Keratinocyte (primary cell): ENCODE measurements at regions not wholly inside any gene's neighbourhood (a gene's known extent, or its start where the extent isn't known, plus 50 kb on each side); places are given as distances from the start of the nearest gene placed in this dataset.
"Not testable (repeated sequence)": the region's sequence is repeated elsewhere in the genome, so short reads cannot be mapped to it uniquely, and the experiment has no call there.

ENCODE experiments used
- DNase-seq: peaks from one replicate; pipeline ENCODE4 v3.0.0-alpha.2; 2011; ENCODE audit warnings: low read depth, missing footprints, low spot score
- FAIRE-seq: peaks from 2 replicates; lab custom pipeline; 2011; peaks lifted over from hg19 to GRCh38; lab: Jason Lieb, UNC
- H2AFZ ChIP-seq: 2 replicates; pipeline ENCODE4 v1.6.0; 2012; ENCODE audit warnings: low read length, control low read depth, inconsistent platforms; ENCODE audit not compliant: control insufficient read depth
- H3K27ac ChIP-seq: 2 replicates; pipeline ENCODE4 v1.5.1; 2011; ENCODE audit warnings: low read length; ENCODE audit not compliant: control insufficient read depth, insufficient read depth
- H3K27me3 ChIP-seq: 3 replicates; pipeline ENCODE4 v1.6.0; 2011; ENCODE audit warnings: low read length; ENCODE audit not compliant: control insufficient read depth, insufficient read depth; ENCODE audit errors: extremely low read depth
- H3K36me3 ChIP-seq, 2 experiments: 2 replicates in 1 of 2; 3 replicates in 1 of 2; pipeline ENCODE4 v1.5.1; 2011; ENCODE audit warnings: low read length in 2 of 2, mild to moderate bottlenecking in 1 of 2; ENCODE audit not compliant: control insufficient read depth in 2 of 2, insufficient read depth in 2 of 2; ENCODE audit errors: extremely low read depth in 1 of 2
- H3K4me1 ChIP-seq: 3 replicates; pipeline ENCODE4 v1.5.1; 2011; ENCODE audit warnings: low read length; ENCODE audit not compliant: control insufficient read depth, insufficient read depth; ENCODE audit errors: extremely low read depth
- H3K4me2 ChIP-seq: 3 replicates; pipeline ENCODE4 v1.6.0; 2011; ENCODE audit warnings: low read depth, low read length; ENCODE audit not compliant: control insufficient read depth, insufficient read depth; ENCODE audit errors: extremely low read depth
- H3K4me3 ChIP-seq, 3 experiments: fragments of 200-600 bp in 1 of 3; sonication (generic) in 1 of 3; 2 replicates in 2 of 3; 3 replicates in 1 of 3; pipeline ENCODE4 v1.5.1; 2011 to 2016; ENCODE audit warnings: low read length in 3 of 3, mild to moderate bottlenecking in 3 of 3, control low read depth in 2 of 3, inconsistent platforms in 1 of 3, low read depth in 1 of 3, mixed read lengths in 1 of 3, mixed run types in 1 of 3, moderate library complexity in 1 of 3; ENCODE audit not compliant: control insufficient read depth in 2 of 3, insufficient read depth in 2 of 3; ENCODE audit errors: extremely low read depth in 1 of 3
- H3K79me2 ChIP-seq: 2 replicates; pipeline ENCODE4 v1.6.0; 2012; ENCODE audit warnings: low read length; ENCODE audit not compliant: control insufficient read depth, insufficient read depth
- H3K9ac ChIP-seq: 3 replicates; pipeline ENCODE4 v1.6.0; 2011; ENCODE audit warnings: low read length; ENCODE audit not compliant: control insufficient read depth, insufficient read depth; ENCODE audit errors: extremely low read depth
- H3K9me1 ChIP-seq: 3 replicates; pipeline ENCODE4 v1.6.0; 2011; ENCODE audit warnings: low read length; ENCODE audit not compliant: control insufficient read depth, insufficient read depth; ENCODE audit errors: extremely low read depth
- H3K9me3 ChIP-seq: 2 replicates; pipeline ENCODE4 v1.5.1; 2012; ENCODE audit warnings: low read depth, low read length; ENCODE audit not compliant: control insufficient read depth
- H4K20me1 ChIP-seq: 3 replicates; pipeline ENCODE4 v1.6.0; 2011; ENCODE audit warnings: low read length; ENCODE audit not compliant: control insufficient read depth, insufficient read depth; ENCODE audit errors: extremely low read depth
- EZH2 ChIP-seq: IDR thresholded peaks from one replicate; pipeline ENCODE4 v1.6.1; 2012; ENCODE audit warnings: inconsistent platforms, mild to moderate bottlenecking, low read length, moderate library complexity
- dilution Hi-C: fragments of 300-500 bp; cut with MboI; formaldehyde crosslinking; loops from one replicate; pipeline ENCODE4 v1.7.0; 2020; ENCODE audit warnings: low sequenced_read_pairs; ENCODE audit not compliant: extremely low pct_ligation_motif_present
- TF ChIP-seq, protein P1 (sequence below), 3 experiments: IDR thresholded peaks in 1 of 3; conservative IDR thresholded peaks in 1 of 3; optimal IDR thresholded peaks in 1 of 3; 2 replicates in 2 of 3; 3 replicates in 1 of 3; pipeline versions ENCODE3 to v1.5.1; 2011; ENCODE audit warnings: low read length in 3 of 3, mild to moderate bottlenecking in 3 of 3, moderate library complexity in 2 of 3, control low read depth in 1 of 3, inconsistent platforms in 1 of 3; ENCODE audit not compliant: insufficient read depth in 2 of 3; ENCODE audit errors: extremely low read depth in 1 of 3

DNA sequence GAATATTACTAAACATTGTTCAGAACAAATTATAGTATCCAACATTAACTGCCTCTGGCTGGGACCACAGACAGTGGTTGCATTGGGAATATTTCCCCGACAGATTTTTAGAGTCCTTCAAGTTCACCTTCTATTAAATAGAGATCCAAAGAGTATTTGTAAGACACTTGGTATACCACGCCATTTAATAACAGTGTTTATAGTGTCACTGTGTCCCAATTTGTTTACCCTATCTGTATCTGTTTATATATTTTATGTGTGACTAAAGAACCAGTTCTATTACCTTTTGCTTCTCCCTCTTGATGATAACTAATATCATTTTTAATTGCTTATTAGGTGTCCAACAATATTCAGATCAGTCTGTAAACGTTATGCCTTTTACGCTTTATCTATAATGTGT, 191.3 kb upstream of the IRX5 start:
- H3K4me1 ChIP-seq = no peaks in the 10 kb centered on the region
- H3K36me3 ChIP-seq = no peaks in the 10 kb centered on the region
- DNase-seq (no peak), FAIRE-seq (no peak)
- H4K20me1 ChIP-seq = no peaks in the 10 kb centered on the region
- H3K9me1 ChIP-seq = no peaks in the 10 kb centered on the region
- no peaks in the 10 kb centered on the region for H3K27me3 ChIP-seq
- H2AFZ ChIP-seq = no peak overlapping the region
- H3K9ac ChIP-seq = no peak overlapping the region
- H3K4me2 ChIP-seq = no peak overlapping the region
- no peak for TF ChIP-seq EZH2
- TF ChIP-seq, protein P1, sequence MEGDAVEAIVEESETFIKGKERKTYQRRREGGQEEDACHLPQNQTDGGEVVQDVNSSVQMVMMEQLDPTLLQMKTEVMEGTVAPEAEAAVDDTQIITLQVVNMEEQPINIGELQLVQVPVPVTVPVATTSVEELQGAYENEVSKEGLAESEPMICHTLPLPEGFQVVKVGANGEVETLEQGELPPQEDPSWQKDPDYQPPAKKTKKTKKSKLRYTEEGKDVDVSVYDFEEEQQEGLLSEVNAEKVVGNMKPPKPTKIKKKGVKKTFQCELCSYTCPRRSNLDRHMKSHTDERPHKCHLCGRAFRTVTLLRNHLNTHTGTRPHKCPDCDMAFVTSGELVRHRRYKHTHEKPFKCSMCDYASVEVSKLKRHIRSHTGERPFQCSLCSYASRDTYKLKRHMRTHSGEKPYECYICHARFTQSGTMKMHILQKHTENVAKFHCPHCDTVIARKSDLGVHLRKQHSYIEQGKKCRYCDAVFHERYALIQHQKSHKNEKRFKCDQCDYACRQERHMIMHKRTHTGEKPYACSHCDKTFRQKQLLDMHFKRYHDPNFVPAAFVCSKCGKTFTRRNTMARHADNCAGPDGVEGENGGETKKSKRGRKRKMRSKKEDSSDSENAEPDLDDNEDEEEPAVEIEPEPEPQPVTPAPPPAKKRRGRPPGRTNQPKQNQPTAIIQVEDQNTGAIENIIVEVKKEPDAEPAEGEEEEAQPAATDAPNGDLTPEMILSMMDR (optimal IDR thresholded peaks at IDR 0.05 in 1 of 3, IDR thresholded peaks at IDR 0.05 in 1 of 3, conservative IDR thresholded peaks at IDR 0.05 in 1 of 3; ENCODE audit: extremely low read depth in 1 of 3, insufficient read depth in 2 of 3, low read length in 3 of 3) = no peak
- no peaks in the 10 kb centered on the region for H3K79me2 ChIP-seq
- dilution Hi-C loops = no loop called here
- H3K4me3 ChIP-seq = no peak overlapping the region
- H3K27ac ChIP-seq = no peak overlapping the region
- H3K9me3 ChIP-seq = no peaks in the 10 kb centered on the region

DNA sequence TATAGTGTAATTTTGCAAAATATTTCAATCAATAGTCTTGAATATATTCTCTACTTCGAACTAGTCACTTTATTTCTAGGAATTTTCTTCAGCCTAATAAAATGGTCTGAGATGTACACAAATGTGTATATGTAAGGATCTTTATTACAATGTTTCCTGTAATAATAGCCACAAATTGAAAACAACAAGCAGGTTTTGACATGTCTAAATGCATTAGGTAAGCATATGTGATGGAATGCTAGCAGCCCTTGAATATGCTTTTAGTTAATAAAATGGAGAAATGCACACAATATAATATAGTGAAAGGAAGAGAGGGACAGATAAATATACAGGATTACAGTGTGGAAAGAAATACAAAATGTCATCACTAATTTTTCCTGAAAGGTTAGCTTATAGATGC, 196.5 kb upstream of the IRX5 start:
- no peaks in the 10 kb centered on the region for H3K27me3 ChIP-seq
- H3K36me3 ChIP-seq = no peaks in the 10 kb centered on the region
- no peaks in the 10 kb centered on the region for H3K9me1 ChIP-seq
- DNase-seq (no peak), FAIRE-seq (no peak)
- no peak overlapping the region for H3K27ac ChIP-seq
- H4K20me1 ChIP-seq = no peaks in the 10 kb centered on the region
- H3K9ac ChIP-seq = no peak overlapping the region
- TF ChIP-seq EZH2 = no peak
- TF ChIP-seq, protein P1 (optimal IDR thresholded peaks at IDR 0.05 in 1 of 3, IDR thresholded peaks at IDR 0.05 in 1 of 3, conservative IDR thresholded peaks at IDR 0.05 in 1 of 3; ENCODE audit: extremely low read depth in 1 of 3, insufficient read depth in 2 of 3, low read length in 3 of 3) = no peak
- H2AFZ ChIP-seq = no peak overlapping the region
- no peak overlapping the region for H3K4me2 ChIP-seq
- no peak overlapping the region for H3K4me3 ChIP-seq
- H3K4me1 ChIP-seq = no peaks in the 10 kb centered on the region
- H3K9me3 ChIP-seq = no peaks in the 10 kb centered on the region
- H3K79me2 ChIP-seq = no peaks in the 10 kb centered on the region
- dilution Hi-C loops = no loop called here

DNA sequence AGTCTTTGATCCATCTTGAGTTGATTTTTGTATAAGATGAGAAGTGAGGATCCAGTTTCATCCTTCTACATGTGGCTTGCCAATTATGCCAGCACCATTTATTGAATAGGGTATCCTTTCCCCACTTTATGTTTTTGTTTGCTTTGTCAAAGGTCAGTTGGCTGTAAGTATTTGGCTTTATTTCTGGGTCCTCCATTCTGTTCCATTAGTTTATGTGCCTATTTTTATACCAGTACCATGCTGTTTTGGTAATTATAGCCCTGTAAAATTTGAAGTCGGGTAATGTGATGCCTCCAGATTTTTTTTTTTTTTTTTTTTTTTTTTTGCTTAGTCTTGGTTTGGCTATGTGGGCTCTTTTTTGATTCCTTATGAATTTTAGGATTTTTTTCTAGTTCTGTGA, 203.0 kb upstream of the IRX5 start:
- H3K36me3 ChIP-seq, DNase-seq, H3K4me2 ChIP-seq, H3K4me3 ChIP-seq, H3K79me2 ChIP-seq, dilution Hi-C loops, H3K9me1 ChIP-seq, H2AFZ ChIP-seq, H3K4me1 ChIP-seq, H4K20me1 ChIP-seq, FAIRE-seq, H3K27ac ChIP-seq, H3K27me3 ChIP-seq, H3K9ac ChIP-seq, H3K9me3 ChIP-seq: not testable (repeated sequence)
